HG02798 (cell line): ENCODE measurements at regions not wholly inside any gene's neighbourhood (a gene's known extent, or its start where the extent isn't known, plus 50 kb on each side); places are given as distances from the start of the nearest gene placed in this dataset.
A peak's percentile ranks its signal among the peaks of the same experiment; 100 is the strongest.

ENCODE experiments used
- ATAC-seq: cut with Tn5 transposase; IDR thresholded peaks from one replicate; pipeline ENCODE4 v1.9.1; 2021; ENCODE audit warnings: mild to moderate bottlenecking; ENCODE audit not compliant: unreplicated experiment, poor library complexity

- ATAC-seq = no peak
Measured at GRCh38 chr2:74059137-74059775, 74.5 kb downstream of the TET3 start.

- no peak for ATAC-seq
Measured at GRCh38 chr2:74063486-74063885, 78.8 kb downstream of the TET3 start.

GRCh38 chr2:74065456-74065855 is 80.7 kb downstream of the TET3 start:
- no peak for ATAC-seq

- no peak for ATAC-seq
Measured at GRCh38 chr2:74066491-74067203, 81.1 kb downstream of the BOLA3 start.

GRCh38 chr2:74067221-74067747 is 80.4 kb downstream of the BOLA3 start:
- no peak for ATAC-seq

- no peak for ATAC-seq
Measured at GRCh38 chr2:74070991-74071390, 76.7 kb downstream of the BOLA3 start.

- ATAC-seq = no peak
Measured at GRCh38 chr2:74071426-74071825, 76.3 kb downstream of the BOLA3 start.

GRCh38 chr2:74072565-74072964 is 75.1 kb downstream of the BOLA3 start:
- no peak for ATAC-seq

- no peak for ATAC-seq
Measured at GRCh38 chr2:74074487-74074886, 73.2 kb downstream of the BOLA3 start.

GRCh38 chr2:74076074-74076470 is 71.6 kb downstream of the BOLA3 start:
- ATAC-seq = no peak

GRCh38 chr2:74077636-74078035 is 70.1 kb downstream of the BOLA3 start:
- no peak for ATAC-seq

GRCh38 chr2:74078466-74078865 is 69.2 kb downstream of the BOLA3 start:
- no peak for ATAC-seq

- peak; percentile 73 for ATAC-seq
Measured at GRCh38 chr2:74079522-74080341, 68.0 kb downstream of the BOLA3 start.

GRCh38 chr2:74080346-74080745 is 67.4 kb downstream of the BOLA3 start:
- ATAC-seq = no peak

- no peak for ATAC-seq
Measured at GRCh38 chr2:74081030-74081762, 66.5 kb downstream of the BOLA3 start.

GRCh38 chr2:74081763-74082110 is 66.0 kb downstream of the BOLA3 start:
- ATAC-seq = no peak

GRCh38 chr2:74083750-74084149 is 64.0 kb downstream of the BOLA3 start:
- ATAC-seq = no peak
